Activated CD4-positive, alpha-beta T cell treated with anti-CD3 and anti-CD28 coated beads for 4 hours (primary cell): ENCODE measurements at regions not wholly inside any gene's neighbourhood (a gene's known extent, or its start where the extent isn't known, plus 50 kb on each side); places are given as distances from the start of the nearest gene placed in this dataset.
"Not testable (repeated sequence)": the region's sequence is repeated elsewhere in the genome, so short reads cannot be mapped to it uniquely, and the experiment has no call there.

Experiments
- DNase-seq, 2 donors: peaks; one replicate each; pipeline ENCODE4 v3.0.0-alpha.2; 2020

GRCh38 chr18:14460364-14460763 is 83.0 kb downstream of the POTEC start:
- not testable (repeated sequence) for DNase-seq

GRCh38 chr18:14459826-14460225 is 83.6 kb downstream of the POTEC start:
- DNase-seq = not testable (repeated sequence)

- peak; percentile 31 to 64 for DNase-seq
Observed at GRCh38 chr18:14458009-14458945, 85.1 kb downstream of the POTEC start.

- DNase-seq = peak in 1 of 2 donors; percentile 19
Observed at GRCh38 chr18:14450637-14451009, 92.8 kb downstream of the POTEC start.

- peak; percentile 8 to 12 for DNase-seq
Observed at GRCh38 chr18:14449995-14450636, 93.3 kb downstream of the POTEC start.

GRCh38 chr18:14449062-14449461 is 94.3 kb downstream of the POTEC start:
- not testable (repeated sequence) for DNase-seq

- DNase-seq = not testable (repeated sequence)
Observed at GRCh38 chr18:14447715-14448114, 95.7 kb downstream of the POTEC start.

GRCh38 chr18:14435460-14435859 is 107.9 kb downstream of the POTEC start:
- DNase-seq = not testable (repeated sequence)

- not testable (repeated sequence) for DNase-seq
Observed at GRCh38 chr18:14432371-14432770, 111.0 kb downstream of the POTEC start.

GRCh38 chr18:14431031-14431521 is 112.3 kb downstream of the POTEC start:
- DNase-seq = peak; percentile 53 to 55

- peak; percentile 16 to 34 for DNase-seq
Observed at GRCh38 chr18:14415806-14416205, 127.6 kb downstream of the POTEC start.

GRCh38 chr18:14415399-14415798 is 128.0 kb downstream of the POTEC start:
- DNase-seq = not testable (repeated sequence)

- DNase-seq = not testable (repeated sequence)
Observed at GRCh38 chr18:14395533-14395932, 147.9 kb downstream of the POTEC start.

- DNase-seq = not testable (repeated sequence)
Observed at GRCh38 chr18:14393563-14394103, 149.8 kb downstream of the POTEC start.

- not testable (repeated sequence) for DNase-seq
Observed at GRCh38 chr18:14392604-14393003, 150.8 kb downstream of the POTEC start.

GRCh38 chr18:14384961-14385360 is 158.4 kb downstream of the POTEC start:
- not testable (repeated sequence) for DNase-seq

GRCh38 chr18:14382666-14383065 is 160.7 kb downstream of the POTEC start:
- not testable (repeated sequence) for DNase-seq

- not testable (repeated sequence) for DNase-seq
Observed at GRCh38 chr18:14379489-14379888, 163.9 kb downstream of the POTEC start.

GRCh38 chr18:14378376-14378775 is 165.0 kb downstream of the POTEC start:
- not testable (repeated sequence) for DNase-seq

- DNase-seq = not testable (repeated sequence)
Observed at GRCh38 chr18:14361346-14361745, 182.1 kb downstream of the POTEC start.

- DNase-seq = not testable (repeated sequence)
Observed at GRCh38 chr18:14357553-14358297, 185.7 kb downstream of the POTEC start.

- DNase-seq = not testable (repeated sequence)
Observed at GRCh38 chr18:14342170-14342569, 201.2 kb downstream of the POTEC start.
